H1 (cell line): ENCODE measurements at regions not wholly inside any gene's neighbourhood (a gene's known extent, or its start where the extent isn't known, plus 50 kb on each side); places are given as distances from the start of the nearest gene placed in this dataset.

Source experiments
- CTCF ChIA-PET: fragments of 300-600 bp; sonication (Branson Sonifier 250); formaldehyde crosslinking; loops from one replicate; lab custom pipeline; 2021; ENCODE audit not compliant: partially characterized antibody; lab: Charles Lee
- POLR2A ChIA-PET: fragments of 300-600 bp; sonication (Branson Sonifier 250); formaldehyde crosslinking; loops from one replicate; lab custom pipeline; 2021; ENCODE audit warnings: inconsistent platforms; ENCODE audit not compliant: partially characterized antibody; lab: Charles Lee
- DNase-seq, 2 experiments: peaks; one replicate each; pipeline versions ENCODE4 v3.0.0 to v3.0.0-alpha.2; 2010 to 2022; ENCODE audit warnings: low spot score in 2 of 2, low read depth in 1 of 2, mixed read lengths in 1 of 2
- FAIRE-seq: peaks from 2 replicates; lab custom pipeline; 2011; peaks lifted over from hg19 to GRCh38; lab: Jason Lieb, UNC
- H2AFZ ChIP-seq: 2 replicates; pipeline ENCODE4 v1.8.1; 2012; ENCODE audit warnings: low read length, inconsistent platforms
- H2AK5ac ChIP-seq: 2 replicates; pipeline ENCODE4 v1.6.1; 2013; ENCODE audit warnings: low read depth, low read length
- H2BK120ac ChIP-seq: replicated peaks from 2 replicates; pipeline ENCODE3; 2013; ENCODE audit warnings: low read depth, low read length, inconsistent platforms
- H2BK12ac ChIP-seq: 2 replicates; pipeline ENCODE4 v1.6.1; 2013; ENCODE audit warnings: low read depth, low read length
- H2BK15ac ChIP-seq: 2 replicates; pipeline ENCODE4 v1.6.1; 2013; ENCODE audit warnings: low read length
- H2BK20ac ChIP-seq: 2 replicates; pipeline ENCODE4 v1.6.1; 2013; ENCODE audit warnings: low read length
- H2BK5ac ChIP-seq: 2 replicates; pipeline ENCODE4 v1.6.1; 2013; ENCODE audit warnings: low read depth, low read length
- H3K14ac ChIP-seq: 2 replicates; pipeline ENCODE4 v1.6.1; 2013; ENCODE audit warnings: inconsistent platforms; ENCODE audit not compliant: insufficient read length
- H3K18ac ChIP-seq: 2 replicates; pipeline ENCODE4 v1.6.1; 2013; ENCODE audit warnings: low read length; ENCODE audit errors: extremely low read depth
- H3K23ac ChIP-seq: 2 replicates; pipeline ENCODE4 v1.6.1; 2013; ENCODE audit warnings: inconsistent platforms; ENCODE audit not compliant: insufficient read length
- H3K23me2 ChIP-seq: 2 replicates; pipeline ENCODE4 v1.6.1; 2013; ENCODE audit warnings: low read depth, low read length
- H3K27ac ChIP-seq: 2 replicates; pipeline ENCODE4 v1.6.1; 2011; ENCODE audit warnings: low read depth, low read length, inconsistent platforms
- H3K27me3 ChIP-seq, 4 experiments: replicated peaks in 1 of 4; 1 replicate in 1 of 4; 2 replicates in 3 of 4; pipeline versions ENCODE4 v1.6.1 to v1.8.1; 2011 to 2013; ENCODE audit warnings: low read length in 3 of 4, mild to moderate bottlenecking in 3 of 4, inconsistent platforms in 2 of 4, mixed read lengths in 2 of 4, moderate library complexity in 1 of 4; ENCODE audit not compliant: control insufficient read depth in 3 of 4, insufficient read depth in 3 of 4; ENCODE audit errors: extremely low read depth in 1 of 4
- H3K36me3 ChIP-seq, 4 experiments: 2 replicates each; pipeline versions ENCODE4 v1.6.1 to v1.8.1; 2011 to 2013; ENCODE audit warnings: mild to moderate bottlenecking in 4 of 4, low read length in 3 of 4, moderate library complexity in 2 of 4, control low read depth in 1 of 4, inconsistent platforms in 1 of 4; ENCODE audit not compliant: insufficient read depth in 4 of 4, control insufficient read depth in 2 of 4
- H3K4ac ChIP-seq: replicated peaks from 2 replicates; pipeline ENCODE3; 2013; ENCODE audit warnings: low read length, low read depth, mixed read lengths, inconsistent platforms; ENCODE audit not compliant: insufficient read length
- H3K4me1 ChIP-seq, 4 experiments: replicated peaks in 1 of 4; 1 replicate in 1 of 4; 2 replicates in 3 of 4; pipeline versions ENCODE4 v1.6.1 to v1.8.1; 2011 to 2013; ENCODE audit warnings: low read length in 3 of 4, inconsistent platforms in 2 of 4, mixed read lengths in 1 of 4; ENCODE audit not compliant: insufficient read depth in 4 of 4, control insufficient read depth in 3 of 4
- H3K4me2 ChIP-seq, 2 experiments: 2 replicates each; pipeline versions ENCODE4 v1.6.1 to v1.8.1; 2011 to 2013; ENCODE audit warnings: low read depth in 2 of 2, low read length in 2 of 2, control low read depth in 1 of 2, inconsistent platforms in 1 of 2, mild to moderate bottlenecking in 1 of 2; ENCODE audit not compliant: insufficient read depth in 1 of 2
- H3K4me3 ChIP-seq, 4 experiments: fragments of 200-600, 300-600 bp in 1 of 4; sonication (generic), shearing (Covaris generic), sonication (Bioruptor Twin) in 1 of 4; 2 replicates each; pipeline versions ENCODE4 v1.5.1 to v1.8.1; 2011 to 2016; ENCODE audit warnings: low read length in 4 of 4, low read depth in 3 of 4, control low read depth in 2 of 4, inconsistent platforms in 2 of 4, mild to moderate bottlenecking in 2 of 4, mixed read lengths in 1 of 4, moderate library complexity in 1 of 4; ENCODE audit not compliant: insufficient read depth in 2 of 4; ENCODE audit errors: extremely low read depth in 1 of 4
- H3K56ac ChIP-seq: replicated peaks from 2 replicates; pipeline ENCODE3; 2013; ENCODE audit warnings: low read depth, mild to moderate bottlenecking, mixed read lengths, low read length, inconsistent platforms; ENCODE audit not compliant: insufficient read length
- H3K79me1 ChIP-seq: 2 replicates; pipeline ENCODE4 v1.6.1; 2013; ENCODE audit warnings: low read depth, low read length, control low read depth
- H3K79me2 ChIP-seq, 2 experiments: 2 replicates each; pipeline versions ENCODE4 v1.6.1 to v1.8.1; 2012 to 2013; ENCODE audit warnings: low read length in 2 of 2, mild to moderate bottlenecking in 2 of 2, inconsistent platforms in 1 of 2; ENCODE audit not compliant: insufficient read depth in 2 of 2, control insufficient read depth in 1 of 2
- H3K9ac ChIP-seq, 4 experiments: replicated peaks in 1 of 4; 1 replicate in 1 of 4; 2 replicates in 3 of 4; pipeline versions ENCODE4 v1.6.1 to v1.8.1; 2011 to 2013; ENCODE audit warnings: low read depth in 3 of 4, low read length in 3 of 4, control low read depth in 2 of 4, mild to moderate bottlenecking in 2 of 4, moderate library complexity in 2 of 4, inconsistent platforms in 1 of 4; ENCODE audit errors: extremely low read depth in 1 of 4
- H3K9me3 ChIP-seq, 2 experiments: 2 replicates each; pipeline versions ENCODE4 v1.6.1 to v1.8.1; 2012 to 2013; ENCODE audit warnings: mild to moderate bottlenecking in 2 of 2, moderate library complexity in 2 of 2, control low read depth in 1 of 2, inconsistent platforms in 1 of 2, low read depth in 1 of 2, low read length in 1 of 2, mixed read lengths in 1 of 2; ENCODE audit not compliant: insufficient read depth in 2 of 2
- H4K20me1 ChIP-seq, 2 experiments: replicated peaks in 1 of 2; 2 replicates each; pipeline versions ENCODE3 to v1.8.1; 2011 to 2013; ENCODE audit warnings: inconsistent platforms in 2 of 2, low read length in 2 of 2, mild to moderate bottlenecking in 1 of 2; ENCODE audit not compliant: insufficient read depth in 2 of 2, control insufficient read depth in 1 of 2
- H4K5ac ChIP-seq: 2 replicates; pipeline ENCODE4 v1.6.1; 2013; ENCODE audit warnings: low read length, low read depth, mixed read lengths, inconsistent platforms; ENCODE audit not compliant: insufficient read length
- H4K8ac ChIP-seq: 2 replicates; pipeline ENCODE4 v1.8.0; 2013; ENCODE audit warnings: mild to moderate bottlenecking, moderate library complexity, low read length, inconsistent platforms; ENCODE audit not compliant: insufficient read depth; ENCODE audit errors: extremely low read depth
- H4K91ac ChIP-seq: replicated peaks from 2 replicates; pipeline ENCODE3; 2013; ENCODE audit warnings: low read length, mixed read lengths, inconsistent platforms; ENCODE audit not compliant: insufficient read length
- BACH1 ChIP-seq: IDR thresholded peaks from 2 replicates; pipeline ENCODE4 v1.6.1; 2012; ENCODE audit warnings: low read length, improper control_type of control experiment
- CBX5 ChIP-seq: fragments of 300-800, 300-1000 bp; sonication (generic); IDR thresholded peaks from 2 replicates; pipeline ENCODE4 v1.7.1; 2016; ENCODE audit warnings: antibody characterized with exemption, low read length, low read depth
- CHD2 ChIP-seq: IDR thresholded peaks from 2 replicates; pipeline ENCODE4 v1.6.1; 2012; ENCODE audit warnings: low read length, improper control_type of control experiment
- CTBP2 ChIP-seq: IDR thresholded peaks from 2 replicates; pipeline ENCODE4 v1.7.0; 2011; ENCODE audit warnings: borderline replicate concordance, mild to moderate bottlenecking, moderate library complexity, mixed read lengths, low read length; ENCODE audit not compliant: insufficient read depth, insufficient read length
- JUND ChIP-seq: IDR thresholded peaks from 2 replicates; pipeline ENCODE4 v1.6.1; 2011; ENCODE audit warnings: mild to moderate bottlenecking, improper control_type of control experiment, low read length
- MAFK ChIP-seq: IDR thresholded peaks from 2 replicates; pipeline ENCODE4 v1.6.1; 2012; ENCODE audit warnings: low read depth, mild to moderate bottlenecking, improper control_type of control experiment, low read length
- NANOG ChIP-seq: IDR thresholded peaks from 2 replicates; pipeline ENCODE4 v1.6.1; 2011; ENCODE audit warnings: low read length, low read depth, mild to moderate bottlenecking, inconsistent platforms; ENCODE audit not compliant: insufficient read depth, poor library complexity, severe bottlenecking
- RAD21 ChIP-seq, 2 experiments: IDR thresholded peaks in 1 of 2; conservative IDR thresholded peaks in 1 of 2; 2 replicates each; pipeline ENCODE4 v1.6.1; 2011; ENCODE audit warnings: low read depth in 2 of 2, low read length in 2 of 2, improper control_type of control experiment in 1 of 2, inconsistent platforms in 1 of 2, mild to moderate bottlenecking in 1 of 2, moderate library complexity in 1 of 2
- SP1 ChIP-seq: IDR thresholded peaks from 2 replicates; pipeline ENCODE4 v1.6.1; 2011; ENCODE audit warnings: low read depth, low read length
- SP4 ChIP-seq: IDR thresholded peaks from 2 replicates; pipeline ENCODE4 v1.6.1; 2012; ENCODE audit warnings: low read length, inconsistent platforms
- TBP ChIP-seq: IDR thresholded peaks from 2 replicates; pipeline ENCODE4 v1.6.1; 2011; ENCODE audit warnings: low read depth, low read length, improper control_type of control experiment
- YY1 ChIP-seq: IDR thresholded peaks from 2 replicates; pipeline ENCODE4 v1.6.1; 2011; ENCODE audit warnings: low read depth, mild to moderate bottlenecking, low read length
- whole genome bisulfite sequencing, 2 experiments: shearing (Covaris generic) in 1 of 2; methylation state at CpG; one replicate each; pipeline versions ENCODE4 v1.1.6 to v1.1.7; 2013 to 2015; ENCODE audit warnings: low lambda C conversion rate in 2 of 2, mixed read lengths in 2 of 2, inconsistent platforms in 1 of 2, low coverage in 1 of 2, missing lambda C conversion rate in 1 of 2; ENCODE audit not compliant: insufficient replicate concordance in 2 of 2, insufficient coverage in 1 of 2, insufficient read length in 1 of 2; ENCODE audit errors: extremely low coverage in 1 of 2, missing lambda C conversion rate in 1 of 2; 5-methylcytosine and 5-hydroxymethylcytosine counted together
- TF ChIP-seq, protein P1 (sequence below): IDR thresholded peaks from 2 replicates; pipeline ENCODE4 v1.6.1; 2012; ENCODE audit warnings: low read length, inconsistent platforms

DNA sequence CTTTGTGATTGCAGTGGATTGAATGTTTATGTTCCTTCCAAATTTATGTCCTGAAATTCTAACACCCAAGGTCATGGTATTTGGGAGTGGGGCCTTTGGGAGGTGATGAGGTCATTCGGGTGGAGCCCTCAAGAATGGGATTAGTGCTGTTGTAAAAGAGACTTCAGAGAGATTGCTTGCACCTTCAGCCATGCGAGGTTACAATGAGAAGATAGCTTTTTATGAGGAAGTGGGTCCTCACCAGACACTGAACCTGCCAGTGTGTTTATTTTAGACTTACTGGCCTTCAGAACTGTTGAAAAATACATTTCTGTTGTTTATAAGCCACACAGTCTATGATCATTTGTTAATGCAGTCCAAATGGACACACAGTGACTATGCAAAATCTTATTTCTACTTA is 161.0 kb upstream of the GPRIN3 start:
- no peak overlapping the region for H3K4ac ChIP-seq
- no peaks in the 10 kb centered on the region for H3K4me1 ChIP-seq
- no peak overlapping the region for H3K27ac ChIP-seq
- H3K27me3 ChIP-seq = no peaks in the 10 kb centered on the region
- H3K23ac ChIP-seq = no peak overlapping the region
- H3K4me3 ChIP-seq = no peak overlapping the region
- H2BK20ac ChIP-seq = no peak overlapping the region
- H3K23me2 ChIP-seq = no peaks in the 10 kb centered on the region
- DNase-seq (no peak), FAIRE-seq (no peak)
- H3K36me3 ChIP-seq = no peaks in the 10 kb centered on the region; a peak in 1 of 8 replicates
- ChIA-PET CTCF (interaction anchor here (1.9 kb wide), 1 partner anchor 30 kb away, joined by 5 read pairs; no protein-coding TSS in a partner anchor), POLR2A (no interaction called here)
- H3K9me3 ChIP-seq = no peaks in the 10 kb centered on the region
- H4K8ac ChIP-seq = no peak overlapping the region
- H4K91ac ChIP-seq = no peak overlapping the region
- H2BK15ac ChIP-seq = no peak overlapping the region
- 94% methylated on average over 2 of the region's 2 CpGs; no CpG with 5 or more reads in 1 of the 2 experiments for WGBS, 2 experiments
- H3K79me2 ChIP-seq = no peaks in the 10 kb centered on the region
- H3K79me1 ChIP-seq = no peaks in the 10 kb centered on the region
- no peak overlapping the region for H2AFZ ChIP-seq
- H3K4me2 ChIP-seq = no peak overlapping the region
- H2BK12ac ChIP-seq = no peak overlapping the region
- no peak overlapping the region for H2AK5ac ChIP-seq
- H2BK120ac ChIP-seq = no peak overlapping the region
- no peak overlapping the region for H3K9ac ChIP-seq
- H3K18ac ChIP-seq = no peak overlapping the region
- no peaks in the 10 kb centered on the region for H4K20me1 ChIP-seq
- no peak overlapping the region for H3K56ac ChIP-seq
- H4K5ac ChIP-seq = no peak overlapping the region
- H2BK5ac ChIP-seq = no peak overlapping the region
- no peak overlapping the region for H3K14ac ChIP-seq
- TF ChIP-seq CBX5 = no peak
- no peak for TF ChIP-seq CHD2
- TF ChIP-seq NANOG = no peak
- no peak for TF ChIP-seq BACH1
- no peak for TF ChIP-seq RAD21 (IDR thresholded peaks at IDR 0.05 in 1 of 2, conservative IDR thresholded peaks at IDR 0.05 in 1 of 2; ENCODE audit: low read depth in 2 of 2, low read length in 2 of 2)
- no peak for TF ChIP-seq CTBP2
- TF ChIP-seq YY1 = no peak
- no peak for TF ChIP-seq TBP
- TF ChIP-seq SP1 = no peak
- no peak for TF ChIP-seq JUND
- TF ChIP-seq SP4 = no peak
- no peak for TF ChIP-seq MAFK
- TF ChIP-seq, protein P1, sequence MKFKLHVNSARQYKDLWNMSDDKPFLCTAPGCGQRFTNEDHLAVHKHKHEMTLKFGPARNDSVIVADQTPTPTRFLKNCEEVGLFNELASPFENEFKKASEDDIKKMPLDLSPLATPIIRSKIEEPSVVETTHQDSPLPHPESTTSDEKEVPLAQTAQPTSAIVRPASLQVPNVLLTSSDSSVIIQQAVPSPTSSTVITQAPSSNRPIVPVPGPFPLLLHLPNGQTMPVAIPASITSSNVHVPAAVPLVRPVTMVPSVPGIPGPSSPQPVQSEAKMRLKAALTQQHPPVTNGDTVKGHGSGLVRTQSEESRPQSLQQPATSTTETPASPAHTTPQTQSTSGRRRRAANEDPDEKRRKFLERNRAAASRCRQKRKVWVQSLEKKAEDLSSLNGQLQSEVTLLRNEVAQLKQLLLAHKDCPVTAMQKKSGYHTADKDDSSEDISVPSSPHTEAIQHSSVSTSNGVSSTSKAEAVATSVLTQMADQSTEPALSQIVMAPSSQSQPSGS = no peak
